Ovary (tissue), 7 donors: ENCODE measurements at regions not wholly inside any gene's neighbourhood (a gene's known extent, or its start where the extent isn't known, plus 50 kb on each side); places are given as distances from the start of the nearest gene placed in this dataset.

Experiments used
- DNase-seq, 5 donors: peaks; one replicate each; pipeline ENCODE4 v3.0.0-alpha.2; 2019 to 2020
- H3K27ac ChIP-seq, 2 donors: fragments of 200-600 bp; one replicate each; pipeline versions ENCODE4 v1.5.1 to v1.8.0; 2019 to 2022
- H3K27me3 ChIP-seq: fragments of 200-600 bp; one replicate; pipeline ENCODE4 v1.8.0; 2022
- H3K36me3 ChIP-seq: fragments of 200-600 bp; sonication (generic); one replicate; pipeline ENCODE4 v1.5.1; 2019
- H3K4me1 ChIP-seq: one replicate; pipeline ENCODE4 v1.8.1; 2013; ENCODE audit warnings: mild to moderate bottlenecking, moderate library complexity; ENCODE audit not compliant: insufficient read depth
- H3K4me3 ChIP-seq: fragments of 200-600 bp; sonication (generic); one replicate; pipeline ENCODE4 v1.5.1; 2017
- H3K9me3 ChIP-seq, 2 donors: fragments of 200-600 bp in 1 of 2; sonication (generic) in 1 of 2; one replicate each; pipeline versions ENCODE4 v1.5.1 to v1.8.1; 2013 to 2019; ENCODE audit warnings: mild to moderate bottlenecking in 1 of 2, moderate library complexity in 1 of 2
- CTCF ChIP-seq, 3 donors: fragments of 450-650 bp in 2 of 3; fragments of 200-600 bp in 1 of 3; IDR thresholded peaks; one replicate each; pipeline versions ENCODE4 v1.5.1 to v1.8.0; 2016 to 2022; ENCODE audit warnings: antibody characterized with exemption in 3 of 3, mild to moderate bottlenecking in 1 of 3
- EP300 ChIP-seq: sonication (generic); formaldehyde crosslinking; IDR thresholded peaks from one replicate; pipeline ENCODE4 v1.6.1; 2017; ENCODE audit warnings: antibody characterized with exemption
- POLR2A ChIP-seq: fragments of 450-650 bp; IDR thresholded peaks from one replicate; pipeline ENCODE4 v1.6.1; 2017; ENCODE audit warnings: antibody characterized with exemption, mild to moderate bottlenecking, moderate library complexity
- whole genome bisulfite sequencing, 3 donors: extraction: QIAGEN DNeasy Blood & Tissue Kit in 1 of 3; methylation state at CpG; one replicate each; pipeline versions ENCODE4 v1.1.5 to v1.1.7; 2013 to 2017; 5-methylcytosine and 5-hydroxymethylcytosine counted together
- intact Hi-C, 4 donors: fragments of 100-400 bp; cut with DNase I; formaldehyde crosslinking; loops; one replicate each; pipeline versions ENCODE4 v1.11.0 to v1.15.1; 2022 to 2023
- donor health status: DM: no; HTN: no; CAD: no; lungs with moderate emphysema.
- donor health status: DM: no; HTN: no; CAD: no.
- donor health status: Bipolar disorder and iron deficiency.
- donor health status: DM: no; HTN: no; CAD: no.
- donor health status: DM: yes; HTN: yes; CAD: no.

- Histone ChIP-seq H3K9me3 (no peaks in the 10 kb centered on the region), H3K4me1 (no peaks in the 10 kb centered on the region), H3K36me3 (no peaks in the 10 kb centered on the region), H3K27ac (no peak overlapping the region), H3K4me3 (no peak overlapping the region), H3K27me3 (no peaks in the 10 kb centered on the region)
- intact Hi-C loops, result no loop called here
- WGBS, 3 donors, result 87 to 96% (median 93%) methylated on average over 1 of the region's 1 CpG
- DNase-seq, result no peak
- no peak for TF ChIP-seq CTCF (IDR thresholded peaks at IDR 0.05)
- TF ChIP-seq POLR2A, result no peak
- TF ChIP-seq EP300, result no peak
Measured at GRCh38 chr11:11113626-11114025, 239.4 kb downstream of the CSNK2A3 start.

DNA sequence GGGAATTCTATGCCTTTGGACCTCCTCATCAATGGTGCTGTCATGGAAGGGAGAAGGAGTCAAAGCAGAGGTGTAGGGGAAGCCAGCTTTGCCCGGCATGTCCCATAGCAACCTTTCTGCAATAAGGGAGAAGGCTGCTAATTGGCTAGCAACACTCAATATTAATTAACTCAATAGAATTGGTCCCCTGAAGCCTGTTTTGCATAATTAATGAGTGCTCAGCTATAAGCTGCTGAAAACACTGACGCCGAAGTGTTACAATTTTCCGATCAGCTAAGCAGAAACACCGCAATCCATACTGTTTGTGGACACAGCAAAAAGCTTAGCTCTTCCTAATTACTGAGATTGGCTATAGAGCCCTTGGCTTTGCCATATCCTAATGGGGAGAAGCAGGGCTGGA, 245.0 kb downstream of the CSNK2A3 start:
- WGBS, 3 donors, result 84 to 96% (median 96%) methylated on average over 5 of the region's 5 CpGs
- Histone ChIP-seq H3K4me3 (no peak overlapping the region), H3K27ac (no peak overlapping the region), H3K27me3 (no peaks in the 10 kb centered on the region), H3K36me3 (no peaks in the 10 kb centered on the region), H3K9me3 (no peaks in the 10 kb centered on the region), H3K4me1 (no peaks in the 10 kb centered on the region)
- no peak for TF ChIP-seq POLR2A
- TF ChIP-seq EP300, result no peak
- no peak for TF ChIP-seq CTCF (IDR thresholded peaks at IDR 0.05)
- no peak for DNase-seq
- intact Hi-C loops, result no loop called here

DNA sequence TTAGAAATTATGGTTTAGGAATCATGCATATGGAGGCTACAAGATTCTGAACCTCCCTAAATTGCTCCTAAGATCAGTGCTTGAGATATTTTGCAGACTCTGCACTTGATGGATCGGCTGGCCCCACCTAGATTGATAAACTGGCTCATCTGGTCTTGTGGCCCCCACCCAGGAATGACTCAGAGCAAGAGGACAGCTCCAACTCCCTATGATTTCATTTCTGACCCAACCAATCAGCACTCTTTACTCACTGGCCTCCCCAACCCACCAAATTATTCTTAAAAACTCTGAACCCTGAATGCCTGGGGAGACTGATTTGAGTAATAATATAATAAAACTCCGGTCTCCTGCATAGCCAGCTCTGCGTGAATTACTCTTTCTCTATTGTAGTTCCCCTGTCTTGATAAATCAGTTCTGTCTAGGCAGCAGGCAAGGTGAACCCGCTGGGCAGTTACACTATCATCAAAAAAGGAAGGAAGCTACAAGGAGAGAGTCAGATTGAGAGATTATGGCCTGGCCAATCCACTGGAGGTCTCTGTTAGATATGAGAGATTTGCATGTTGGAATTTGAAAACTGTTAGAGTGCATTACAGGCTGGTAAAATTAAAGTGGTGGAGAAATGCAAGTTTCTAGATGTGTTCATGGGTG, 245.8 kb downstream of the CSNK2A3 start:
- no peaks in the 10 kb centered on the region for H3K36me3 ChIP-seq
- intact Hi-C loops, result no loop called here
- H3K4me3 ChIP-seq, result no peak overlapping the region
- WGBS, 3 donors, result 58 to 66% (median 62%) methylated on average over 4 of the region's 4 CpGs
- no peak for DNase-seq
- no peak overlapping the region for H3K27ac ChIP-seq
- H3K27me3 ChIP-seq, result no peaks in the 10 kb centered on the region
- TF ChIP-seq POLR2A, result no peak
- TF ChIP-seq CTCF (IDR thresholded peaks at IDR 0.05), result no peak
- no peak for TF ChIP-seq EP300
- no peaks in the 10 kb centered on the region for H3K4me1 ChIP-seq
- H3K9me3 ChIP-seq, result no peaks in the 10 kb centered on the region

- Histone ChIP-seq H3K9me3 (no peaks in the 10 kb centered on the region), H3K36me3 (no peaks in the 10 kb centered on the region), H3K4me3 (no peak overlapping the region), H3K27ac (no peak overlapping the region), H3K4me1 (no peaks in the 10 kb centered on the region), H3K27me3 (no peaks in the 10 kb centered on the region)
- intact Hi-C loops, result no loop called here
- TF ChIP-seq POLR2A (no peak), EP300 (no peak), CTCF (IDR thresholded peaks at IDR 0.05) (no peak)
- no peak for DNase-seq
- WGBS, 3 donors, result 75 to 94% (median 87%) methylated on average over 1 of the region's 1 CpG
Measured at GRCh38 chr11:11105361-11105760, 247.5 kb upstream of the ZBED5 start.
